ENCODE measurements at regions not wholly inside any gene's neighbourhood (a gene's known extent, or its start where the extent isn't known, plus 50 kb on each side); places are given as distances from the start of the nearest gene placed in this dataset.
"Not testable (repeated sequence)": the region's sequence is repeated elsewhere in the genome, so short reads cannot be mapped to it uniquely, and the experiment has no call there.

DNA sequence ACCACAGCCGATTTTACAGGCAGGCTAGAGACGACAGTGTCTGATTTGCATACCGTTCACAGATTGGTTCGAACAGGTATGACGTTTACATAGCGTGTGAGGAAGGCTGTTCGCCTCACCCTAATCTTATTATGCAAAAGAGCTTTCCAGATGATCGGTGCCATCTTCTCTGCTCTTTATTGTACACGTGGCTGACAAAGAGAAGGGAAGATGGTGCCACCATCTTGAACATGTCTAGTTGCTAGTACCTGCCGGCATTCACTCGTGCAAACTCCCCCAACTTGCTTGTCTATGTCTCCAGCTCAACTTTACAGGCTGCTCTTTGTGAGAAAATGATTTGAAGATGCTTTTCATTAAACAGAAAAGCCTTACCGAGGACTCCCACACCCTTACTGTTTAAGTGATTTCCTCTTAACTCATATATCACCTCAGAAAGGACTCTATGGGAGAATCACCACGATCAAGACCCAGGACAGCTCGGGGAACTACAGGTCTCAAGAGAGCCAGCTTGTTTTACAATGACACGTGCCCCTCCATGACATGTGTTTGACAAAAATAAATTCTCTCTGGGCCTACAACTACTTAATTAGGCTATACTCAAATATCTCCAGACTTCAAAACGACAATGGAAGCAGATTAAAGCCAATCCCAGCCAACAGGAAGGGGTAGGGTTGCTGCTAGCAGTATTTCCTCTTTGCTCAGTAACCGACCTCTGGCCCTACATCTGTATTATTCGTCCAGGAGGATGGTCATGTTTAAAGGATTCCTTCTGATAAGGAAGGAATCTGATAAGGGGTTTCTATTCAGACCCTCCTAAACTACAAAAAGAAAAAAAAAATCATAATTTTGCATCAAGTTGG is 480.6 kb downstream of the TMEM114 start:
- DNase-seq = no peak

- DNase-seq = no peak
These were observed 481.3 kb downstream of the TMEM114 start for GRCh38 chr16:8108991-8109509.

GRCh38 chr16:8107296-8107695 is 483.0 kb downstream of the TMEM114 start:
- DNase-seq = no peak

DNA sequence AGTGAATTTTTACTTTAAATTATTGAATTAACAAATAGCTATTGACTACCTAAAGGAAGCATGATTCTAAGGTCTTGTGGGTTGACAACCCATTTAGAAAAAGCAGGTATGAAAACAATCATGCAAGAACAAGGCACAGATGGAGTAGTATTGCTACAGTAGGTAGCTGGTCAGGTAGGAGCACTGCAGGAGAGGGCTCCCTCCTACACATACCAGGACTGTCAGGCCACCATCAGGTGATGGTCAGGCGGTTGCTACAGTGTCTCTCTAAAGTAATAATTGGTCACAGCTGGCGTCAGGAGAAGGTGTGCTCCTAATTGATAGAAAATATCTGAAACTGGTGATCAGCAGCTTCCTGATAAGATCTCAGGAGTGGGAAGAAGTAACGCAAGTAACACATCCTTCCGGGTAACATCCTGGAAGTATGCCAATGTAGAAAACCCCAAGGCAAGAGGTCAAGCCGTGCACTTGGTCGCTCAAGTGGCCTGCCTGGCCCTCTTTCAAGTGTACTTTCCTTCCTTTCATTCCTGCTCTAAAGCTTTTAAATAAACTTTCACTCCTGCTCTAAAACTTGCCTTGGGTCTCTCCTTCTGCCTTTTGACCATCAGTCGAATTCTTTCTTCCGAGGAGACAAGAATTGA is 486.5 kb downstream of the TMEM114 start:
- DNase-seq = no peak

DNA sequence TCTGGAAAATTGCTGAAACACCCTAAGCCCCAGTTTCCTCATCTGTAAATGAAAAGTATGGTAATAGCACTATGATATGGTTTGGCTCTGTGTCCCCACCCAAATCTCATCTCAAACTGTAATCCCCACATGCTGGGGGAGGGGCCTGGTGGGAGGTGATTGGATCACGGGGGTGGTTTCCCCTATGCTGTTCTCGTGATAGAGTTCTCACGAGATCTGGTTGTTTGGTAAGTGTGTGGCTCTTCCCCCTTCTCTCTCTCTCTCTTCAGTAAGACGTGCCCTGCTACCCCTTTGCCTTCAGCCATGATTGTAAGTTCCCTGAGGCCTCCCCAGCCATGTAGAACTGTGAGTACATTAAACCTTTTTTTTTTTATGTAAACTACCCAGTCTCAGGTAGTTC is 490.7 kb downstream of the TMEM114 start:
- DNase-seq = no peak

GRCh38 chr16:8098947-8099512 is 491.3 kb downstream of the TMEM114 start:
- no peak for DNase-seq

DNA sequence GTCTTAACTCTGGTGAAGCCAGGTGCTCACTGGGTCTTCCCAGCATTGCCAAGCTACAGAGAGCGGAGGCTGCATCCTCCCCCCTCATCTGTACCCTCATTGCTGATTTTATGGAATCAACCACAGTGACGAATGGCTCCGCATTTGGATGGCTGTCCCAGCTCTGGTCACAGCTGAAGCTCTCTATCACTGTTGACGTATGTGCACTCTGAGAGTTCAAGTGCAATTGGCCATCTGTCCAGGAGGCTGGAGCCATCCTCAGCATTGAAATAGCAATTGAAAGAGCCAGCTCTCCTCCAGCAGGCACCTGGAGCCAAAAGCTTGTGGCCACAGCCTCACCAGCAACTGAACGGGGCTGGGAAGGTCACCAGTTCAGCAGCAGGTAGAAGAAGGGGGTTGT is 494.1 kb downstream of the TMEM114 start:
- DNase-seq = no peak

- DNase-seq = no peak
These were observed 495.6 kb downstream of the TMEM114 start for GRCh38 chr16:8094696-8095095.

- no peak for DNase-seq
These were observed 501.4 kb downstream of the TMEM114 start for GRCh38 chr16:8088820-8089338.

DNA sequence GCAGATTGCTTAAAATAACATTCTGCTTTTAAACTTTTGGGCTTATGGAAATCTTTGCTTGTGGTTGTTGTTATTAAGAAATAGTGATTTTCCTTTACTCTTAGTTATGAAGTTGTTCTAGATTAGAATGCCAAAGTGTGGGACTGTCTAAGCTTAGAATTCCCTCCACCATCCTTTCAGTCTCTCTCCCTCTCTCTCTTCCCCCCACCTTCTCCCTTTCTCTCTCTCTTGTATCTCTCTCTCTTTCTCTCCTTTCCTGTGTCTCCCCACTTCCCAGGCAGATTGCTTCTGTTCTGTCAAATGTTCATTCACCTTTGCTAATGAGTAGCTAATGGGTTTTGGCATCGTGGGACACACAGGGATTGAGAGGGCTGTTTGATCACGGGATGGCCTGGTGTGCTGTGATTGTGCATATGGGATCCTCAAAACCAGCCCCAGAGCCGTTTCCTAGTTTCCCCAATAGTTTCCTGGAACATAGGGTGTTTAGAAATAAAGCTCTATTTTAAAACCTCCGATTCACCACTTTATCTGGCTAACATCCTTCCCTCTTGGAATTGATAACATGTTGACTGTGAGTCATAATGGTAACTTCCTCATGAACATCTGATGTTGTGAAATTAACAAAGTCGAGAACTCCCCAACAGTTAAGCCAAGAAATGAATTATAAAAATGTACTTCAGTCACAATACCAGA is 502.6 kb downstream of the TMEM114 start:
- no peak for DNase-seq

- no peak for DNase-seq
These were observed 503.2 kb downstream of the TMEM114 start for GRCh38 chr16:8087146-8087545.

DNA sequence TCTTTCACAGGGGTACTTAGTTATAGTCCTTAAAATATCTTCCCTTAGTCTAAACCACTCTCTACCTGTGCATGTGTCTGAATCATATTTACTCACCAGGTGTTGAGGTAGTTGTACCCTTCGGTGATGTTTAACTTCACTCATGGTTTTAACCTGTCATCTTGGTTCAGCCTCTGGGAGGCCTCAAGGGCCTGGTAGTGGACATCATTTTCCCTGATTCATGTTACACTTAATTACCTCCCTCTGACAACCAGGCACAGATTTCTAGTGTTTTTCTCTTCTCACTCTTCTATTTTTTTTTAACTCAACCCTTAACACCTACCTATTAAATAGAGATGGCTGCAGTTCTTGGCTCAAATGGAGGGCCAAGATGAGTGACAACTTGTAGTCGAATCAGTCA is 505.4 kb downstream of the TMEM114 start:
- DNase-seq = no peak

- no peak for DNase-seq
These were observed 506.0 kb downstream of the TMEM114 start for GRCh38 chr16:8084302-8084701.

- no peak for DNase-seq
These were observed 506.8 kb downstream of the TMEM114 start for GRCh38 chr16:8083560-8083959.

GRCh38 chr16:8080817-8081216 is 509.5 kb downstream of the TMEM114 start:
- no peak for DNase-seq

DNA sequence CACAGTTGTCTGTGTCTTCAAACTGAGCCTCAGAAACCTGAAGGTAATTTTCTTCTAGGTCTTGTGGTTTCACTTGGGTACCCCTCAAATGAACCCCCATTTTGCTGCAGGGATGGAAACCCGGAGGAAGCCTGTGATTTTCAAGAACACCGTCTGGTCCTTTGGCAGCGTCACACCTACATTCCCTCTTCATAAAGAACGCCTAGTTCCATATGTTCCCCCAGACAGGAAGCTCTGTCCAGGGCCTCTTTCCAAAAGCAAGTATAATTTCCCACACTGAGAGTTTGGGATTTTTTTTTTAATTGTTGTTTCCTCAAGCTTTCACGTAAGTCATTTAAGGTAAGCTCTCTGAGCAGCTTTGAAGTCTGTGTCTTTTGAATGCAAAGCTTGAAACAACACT is 515.0 kb downstream of the TMEM114 start:
- no peak for DNase-seq

DNA sequence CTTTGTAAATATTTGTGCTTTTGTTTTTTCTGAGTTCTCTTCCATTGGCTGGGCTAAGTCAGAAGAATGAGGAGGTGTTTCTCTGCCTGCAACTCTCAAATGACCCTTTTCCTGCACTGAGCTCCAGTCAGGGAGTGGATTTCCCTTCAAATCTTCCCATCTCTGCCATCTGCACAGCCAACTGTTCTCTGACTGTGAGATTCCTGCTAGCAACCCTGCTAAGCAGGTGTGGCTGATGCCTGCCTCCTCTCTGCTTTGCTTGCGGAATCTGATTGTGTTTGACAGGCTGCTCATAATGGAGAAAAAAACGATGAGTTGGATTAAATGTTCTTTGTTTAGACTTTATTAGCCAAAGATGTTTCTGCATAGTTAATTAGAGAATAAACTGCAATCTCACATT is 519.8 kb downstream of the TMEM114 start:
- no peak for DNase-seq

GRCh38 chr16:8068225-8068624 is 522.1 kb downstream of the TMEM114 start:
- not testable (repeated sequence) for DNase-seq

GRCh38 chr16:8063159-8063558 is 527.2 kb downstream of the TMEM114 start:
- DNase-seq = no peak

DNA sequence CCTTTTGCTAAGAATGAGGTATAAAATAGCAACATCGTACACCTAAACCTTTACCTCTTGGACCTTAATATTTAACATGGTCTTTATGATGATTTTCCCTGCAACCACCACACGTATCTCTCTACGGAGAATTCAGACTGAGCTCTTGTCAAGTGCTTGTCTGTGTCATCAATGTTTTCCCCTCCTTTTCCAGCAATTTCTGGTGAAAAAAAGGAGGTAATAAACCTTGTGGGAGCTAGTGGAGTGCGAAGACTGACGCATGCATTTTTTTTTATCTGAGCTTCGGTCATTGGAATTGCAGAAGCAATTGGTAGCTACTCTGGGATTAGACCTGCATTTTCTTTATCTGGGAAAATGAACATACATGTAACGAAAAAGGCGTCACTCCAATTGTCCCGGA is 527.6 kb downstream of the TMEM114 start:
- no peak for DNase-seq

GRCh38 chr16:8055761-8056160 is 534.5 kb downstream of the TMEM114 start:
- DNase-seq = no peak

- no peak for DNase-seq
These were observed 536.9 kb downstream of the TMEM114 start for GRCh38 chr16:8053437-8053836.

- no peak for DNase-seq
These were observed 541.9 kb downstream of the TMEM114 start for GRCh38 chr16:8048433-8048832.
